Astrocyte of the hippocampus (primary cell): ENCODE measurements at regions not wholly inside any gene's neighbourhood (a gene's known extent, or its start where the extent isn't known, plus 50 kb on each side); places are given as distances from the start of the nearest gene placed in this dataset.

Source experiments
- DNase-seq: peaks from one replicate; pipeline ENCODE4 v3.0.0; 2011; ENCODE audit warnings: low read depth, low spot score

- DNase-seq, result no peak
Observed at GRCh38 chr10:43903451-43903850, 254.8 kb upstream of the ZNF32 start.

GRCh38 chr10:43902842-43903241 lies 254.2 kb upstream of the ZNF32 start:
- no peak for DNase-seq

GRCh38 chr10:43901744-43902504 lies 253.2 kb upstream of the ZNF32 start:
- DNase-seq, result no peak

- DNase-seq, result no peak
Observed at GRCh38 chr10:43901302-43901701, 252.6 kb upstream of the ZNF32 start.

- DNase-seq, result no peak
Observed at GRCh38 chr10:43900571-43900970, 251.9 kb upstream of the ZNF32 start.

- DNase-seq, result no peak
Observed at GRCh38 chr10:43899224-43899959, 250.7 kb upstream of the ZNF32 start.

GRCh38 chr10:43898592-43898991 lies 249.9 kb upstream of the ZNF32 start:
- no peak for DNase-seq

GRCh38 chr10:43897765-43898419 lies 249.2 kb upstream of the ZNF32 start:
- no peak for DNase-seq

- DNase-seq, result peak; percentile 41
Observed at GRCh38 chr10:43892062-43892770, 243.5 kb upstream of the ZNF32 start.

- no peak for DNase-seq
Observed at GRCh38 chr10:43891241-43891640, 242.6 kb upstream of the ZNF32 start.

- DNase-seq, result peak; percentile 19
Observed at GRCh38 chr10:43890124-43890523, 241.4 kb upstream of the ZNF32 start.

GRCh38 chr10:43888586-43888985 lies 239.9 kb upstream of the ZNF32 start:
- DNase-seq, result no peak

- no peak for DNase-seq
Observed at GRCh38 chr10:43885842-43886241, 237.2 kb upstream of the ZNF32 start.

- no peak for DNase-seq
Observed at GRCh38 chr10:43885252-43885651, 236.6 kb upstream of the ZNF32 start.

- no peak for DNase-seq
Observed at GRCh38 chr10:43884501-43885105, 235.9 kb upstream of the ZNF32 start.

GRCh38 chr10:43882711-43883110 lies 234.0 kb upstream of the ZNF32 start:
- no peak for DNase-seq

GRCh38 chr10:43881657-43882056 lies 233.0 kb upstream of the ZNF32 start:
- no peak for DNase-seq

- DNase-seq, result no peak
Observed at GRCh38 chr10:43880160-43880559, 231.5 kb upstream of the ZNF32 start.

GRCh38 chr10:43879742-43880141 lies 231.1 kb upstream of the ZNF32 start:
- DNase-seq, result no peak

- DNase-seq, result no peak
Observed at GRCh38 chr10:43879162-43879561, 230.5 kb upstream of the ZNF32 start.

GRCh38 chr10:43878386-43878785 lies 229.7 kb upstream of the ZNF32 start:
- DNase-seq, result peak; percentile 52

GRCh38 chr10:43876976-43877375 lies 228.3 kb upstream of the ZNF32 start:
- DNase-seq, result no peak
